Endothelial cell of umbilical vein (primary cell): ENCODE measurements at regions not wholly inside any gene's neighbourhood (a gene's known extent, or its start where the extent isn't known, plus 50 kb on each side); places are given as distances from the start of the nearest gene placed in this dataset.

ENCODE experiments used
- BruUV-seq: library from RNA; stranded (reverse); fragments of 400-500 nt; replicated peaks from 2 replicates; lab custom pipeline; 2021; lab: Mats Ljungman, UMichigan
- CTCF ChIA-PET: fragments of 300-600, 350-600 bp; sonication (Branson Sonifier 250); formaldehyde crosslinking; loops from one replicate; lab custom pipeline; 2021; ENCODE audit warnings: antibody characterized with exemption, inconsistent platforms; lab: Charles Lee
- POLR2A ChIA-PET: fragments of 300-600, 350-600 bp; sonication (Branson Sonifier 250); formaldehyde crosslinking; loops from one replicate; lab custom pipeline; 2021; ENCODE audit warnings: antibody characterized with exemption, inconsistent platforms; lab: Charles Lee
- DNase-seq: peaks from one replicate; pipeline ENCODE4 v3.0.0-alpha.2; 2011; ENCODE audit warnings: low read depth, low spot score
- FAIRE-seq: peaks from 2 replicates; lab custom pipeline; 2011; peaks lifted over from hg19 to GRCh38; lab: Jason Lieb, UNC
- H2AFZ ChIP-seq: 2 replicates; pipeline ENCODE4 v1.6.0; 2012; ENCODE audit warnings: low read depth, low read length, control low read depth, inconsistent platforms
- H3K27ac ChIP-seq: 2 replicates; pipeline ENCODE4 v1.5.1; 2011; ENCODE audit warnings: low read depth, mild to moderate bottlenecking, control low read depth, low read length, moderate library complexity; ENCODE audit not compliant: insufficient read depth
- H3K27me3 ChIP-seq, 2 experiments: 2 replicates each; pipeline versions ENCODE4 v1.6.0 to v1.6.1; 2011; ENCODE audit warnings: low read length in 2 of 2, mixed read lengths in 1 of 2; ENCODE audit not compliant: control insufficient read depth in 2 of 2, insufficient read depth in 2 of 2
- H3K36me3 ChIP-seq, 2 experiments: 2 replicates in 1 of 2; 3 replicates in 1 of 2; pipeline ENCODE4 v1.5.1; 2011; ENCODE audit warnings: low read length in 2 of 2, mild to moderate bottlenecking in 1 of 2, moderate library complexity in 1 of 2; ENCODE audit not compliant: control insufficient read depth in 2 of 2, insufficient read depth in 2 of 2; ENCODE audit errors: extremely low read depth in 1 of 2
- H3K4me1 ChIP-seq: 3 replicates; pipeline ENCODE4 v1.5.1; 2011; ENCODE audit warnings: mild to moderate bottlenecking, low read length; ENCODE audit not compliant: control insufficient read depth, insufficient read depth; ENCODE audit errors: extremely low read depth
- H3K4me2 ChIP-seq: 2 replicates; pipeline ENCODE4 v1.6.1; 2011; ENCODE audit warnings: low read length, control low read depth, mixed read lengths; ENCODE audit not compliant: insufficient read depth
- H3K4me3 ChIP-seq, 3 experiments: fragments of 200-600 bp in 1 of 3; sonication (generic), shearing (Covaris generic) in 1 of 3; replicated peaks in 1 of 3; 2 replicates each; pipeline ENCODE4 v1.5.1; 2011 to 2016; ENCODE audit warnings: control low read depth in 3 of 3, low read length in 3 of 3, mild to moderate bottlenecking in 2 of 3, inconsistent platforms in 1 of 3, low read depth in 1 of 3, moderate library complexity in 1 of 3; ENCODE audit not compliant: insufficient read depth in 1 of 3
- H3K79me2 ChIP-seq: 2 replicates; pipeline ENCODE4 v1.6.0; 2012; ENCODE audit warnings: low read length, inconsistent platforms; ENCODE audit not compliant: control insufficient read depth, insufficient read depth
- H3K9ac ChIP-seq: replicated peaks from 2 replicates; pipeline ENCODE3; 2011; ENCODE audit warnings: low read length, control low read depth; ENCODE audit not compliant: insufficient read depth; ENCODE audit errors: extremely low read depth
- H3K9me1 ChIP-seq: replicated peaks from 3 replicates; pipeline ENCODE4 v1.6.0; 2011; ENCODE audit warnings: mild to moderate bottlenecking, low read length; ENCODE audit not compliant: control insufficient read depth, insufficient read depth; ENCODE audit errors: extremely low read depth
- H3K9me3 ChIP-seq: replicated peaks from 2 replicates; pipeline ENCODE4 v1.5.1; 2012; ENCODE audit warnings: low read length, inconsistent platforms; ENCODE audit not compliant: control insufficient read depth, insufficient read depth
- H4K20me1 ChIP-seq: replicated peaks from 2 replicates; pipeline ENCODE3; 2011; ENCODE audit warnings: mild to moderate bottlenecking, low read length; ENCODE audit not compliant: control insufficient read depth, insufficient read depth; ENCODE audit errors: extremely low read depth
- CTCF ChIP-seq, 2 donors: IDR thresholded peaks; 1 replicate in 1 of 2; 2 replicates in 1 of 2; pipeline ENCODE4 v1.5.1; 2011; ENCODE audit warnings: low read length in 2 of 2, mild to moderate bottlenecking in 2 of 2, moderate library complexity in 2 of 2, control low read depth in 1 of 2, inconsistent platforms in 1 of 2, low read depth in 1 of 2; ENCODE audit not compliant: insufficient read depth in 1 of 2; ENCODE audit errors: extremely low read depth in 1 of 2
- FOS ChIP-seq: IDR thresholded peaks from 2 replicates; pipeline ENCODE4 v1.6.1; 2011; ENCODE audit warnings: mild to moderate bottlenecking, low read length, moderate library complexity, borderline replicate concordance; ENCODE audit not compliant: insufficient read depth
- GATA2 ChIP-seq: IDR thresholded peaks from 2 replicates; pipeline ENCODE4 v1.7.0; 2011; ENCODE audit warnings: low read depth, mild to moderate bottlenecking, moderate library complexity, mixed read lengths, low read length; ENCODE audit not compliant: insufficient read length, insufficient read depth
- JUN ChIP-seq: IDR thresholded peaks from 2 replicates; pipeline ENCODE4 v1.6.1; 2011; ENCODE audit warnings: borderline replicate concordance, low read depth; ENCODE audit not compliant: insufficient read length, insufficient read depth
- dilution Hi-C: fragments of 300-500 bp; cut with MboI; formaldehyde crosslinking; loops from one replicate; pipeline ENCODE4 v1.15.0; 2019; ENCODE audit warnings: low sequenced_read_pairs; ENCODE audit not compliant: extremely low pct_ligation_motif_present
- intact Hi-C: fragments of 100-400 bp; cut with micrococcal nuclease; formaldehyde crosslinking; loops from one replicate; pipeline ENCODE4 v1.10.0; 2022

GRCh38 chr5:96565582-96566265 is 96.5 kb upstream of the CAST start:
- no peaks in the 10 kb centered on the region for H3K79me2 ChIP-seq
- no peaks in the 10 kb centered on the region for H4K20me1 ChIP-seq
- CTCF ChIA-PET = interaction anchor here (1.0 to 2.7 kb wide), 5 partner anchors 13 to 221 kb away, joined by 3 to 16 read pairs (median 4); no protein-coding TSS in a partner anchor
- BruUV-seq = TSS peak; percentile 55
- peak overlapping the region; percentile 63 for H3K4me2 ChIP-seq
- no peaks in the 10 kb centered on the region for H3K9me1 ChIP-seq
- FAIRE-seq = no peak
- TF ChIP-seq JUN (peak; percentile 60), FOS (peak; percentile 86), CTCF (IDR thresholded peaks at IDR 0.05; ENCODE audit: extremely low read depth in 1 of 2, insufficient read depth in 1 of 2, low read depth in 1 of 2, low read length in 2 of 2) (no peak), GATA2 (peak; percentile 21)
- peaks cover 71% of the 10 kb centered on the region for H3K4me1 ChIP-seq
- POLR2A ChIA-PET = interaction anchor here (1.5 kb wide), 1 partner anchor 21 kb away, joined by 7 read pairs; no protein-coding TSS in a partner anchor
- peak; percentile 79 for DNase-seq
- H2AFZ ChIP-seq = no peak overlapping the region
- intact Hi-C loops = loop anchor here (2.0 to 5.0 kb wide), 4 partner anchors 37 to 1742 kb away; no protein-coding TSS in a partner anchor
- H3K36me3 ChIP-seq = no peaks in the 10 kb centered on the region
- dilution Hi-C loops = no loop called here
- H3K4me3 ChIP-seq = no peak overlapping the region
- peak overlapping the region; percentile 97 for H3K27ac ChIP-seq
- H3K27me3 ChIP-seq = no peaks in the 10 kb centered on the region
- no peaks in the 10 kb centered on the region for H3K9me3 ChIP-seq
- peak overlapping the region; percentile 90 for H3K9ac ChIP-seq
